Neural progenitor cell (in vitro differentiated cells): ENCODE measurements at regions not wholly inside any gene's neighbourhood (a gene's known extent, or its start where the extent isn't known, plus 50 kb on each side); places are given as distances from the start of the nearest gene placed in this dataset.

Experiments used
- DNase-seq: peaks from one replicate; pipeline ENCODE4 v3.0.0-alpha.2; 2016; ENCODE audit warnings: low spot score
- H2AFZ ChIP-seq: fragments of 200-600 bp; sonication (generic); replicated peaks from 2 replicates; pipeline ENCODE4 v1.6.1; 2016; ENCODE audit warnings: antibody characterized with exemption
- H3F3A ChIP-seq: fragments of 200-600 bp; sonication (generic); 2 replicates; pipeline ENCODE4 v1.6.1; 2016; ENCODE audit warnings: antibody characterized with exemption, low read depth
- H3K27ac ChIP-seq: fragments of 200-600 bp; sonication (generic); 2 replicates; pipeline ENCODE4 v1.5.1; 2016; ENCODE audit warnings: mild to moderate bottlenecking
- H3K27me3 ChIP-seq: fragments of 200-600 bp; sonication (generic); 2 replicates; pipeline ENCODE4 v1.6.1; 2016; ENCODE audit warnings: mild to moderate bottlenecking, moderate library complexity
- H3K36me3 ChIP-seq: fragments of 200-600 bp; sonication (generic); 2 replicates; pipeline ENCODE4 v1.5.1; 2016
- H3K4me1 ChIP-seq: fragments of 200-600 bp; sonication (generic); 2 replicates; pipeline ENCODE4 v1.6.1; 2016; ENCODE audit warnings: mixed run types
- H3K4me2 ChIP-seq: fragments of 200-600 bp; sonication (generic); 2 replicates; pipeline ENCODE4 v1.6.1; 2016
- H3K4me3 ChIP-seq: fragments of 200-600 bp; sonication (generic); 2 replicates; pipeline ENCODE4 v1.5.1; 2016
- H3K79me2 ChIP-seq: fragments of 200-600 bp; sonication (generic); 2 replicates; pipeline ENCODE4 v1.6.1; 2016; ENCODE audit warnings: low read depth
- H3K9ac ChIP-seq: fragments of 200-600 bp; sonication (generic); 2 replicates; pipeline ENCODE4 v1.6.1; 2016
- H3K9me3 ChIP-seq: fragments of 200-600 bp; sonication (generic); 2 replicates; pipeline ENCODE4 v1.5.1; 2016; ENCODE audit warnings: low read depth
- H4K20me1 ChIP-seq: fragments of 200-600 bp; sonication (generic); 2 replicates; pipeline ENCODE4 v1.6.1; 2016; ENCODE audit warnings: low read depth
- H3K27ac Mint-ChIP-seq: 3 replicates; pipeline ENCODE4 v1.8.0; 2021; ENCODE audit warnings: mixed read lengths
- H3K27me3 Mint-ChIP-seq: 2 replicates; pipeline ENCODE4 v1.8.0; 2022; ENCODE audit warnings: low read depth, mild to moderate bottlenecking, inconsistent platforms, moderate library complexity, mixed read lengths; ENCODE audit not compliant: insufficient read depth
- H3K36me3 Mint-ChIP-seq: 3 replicates; pipeline ENCODE4 v1.8.0; 2021; ENCODE audit warnings: mixed read lengths
- H3K4me1 Mint-ChIP-seq: 3 replicates; pipeline ENCODE4 v1.8.0; 2021; ENCODE audit warnings: mixed read lengths
- H3K4me3 Mint-ChIP-seq: 3 replicates; pipeline ENCODE4 v1.8.0; 2021; ENCODE audit warnings: mild to moderate bottlenecking, moderate library complexity, mixed read lengths
- H3K9me3 Mint-ChIP-seq: 3 replicates; pipeline ENCODE4 v1.8.0; 2020; ENCODE audit warnings: mixed read lengths
- CTCF ChIP-seq: fragments of 200-600 bp; sonication (generic); IDR thresholded peaks from 2 replicates; pipeline ENCODE4 v1.5.1; 2017; ENCODE audit warnings: antibody characterized with exemption, mild to moderate bottlenecking
- EZH2 ChIP-seq: fragments of 200-600 bp; sonication (generic); IDR thresholded peaks from 2 replicates; pipeline ENCODE4 v1.6.1; 2017; ENCODE audit warnings: antibody characterized with exemption, mild to moderate bottlenecking, moderate library complexity
- EZH2phosphoT487 ChIP-seq: fragments of 200-600 bp; sonication (generic); IDR thresholded peaks from 2 replicates; pipeline ENCODE4 v1.6.1; 2017; ENCODE audit warnings: antibody characterized with exemption

- no peak for DNase-seq
- Histone ChIP-seq H3F3A (no peaks in the 10 kb centered on the region), H3K9me3 (no peaks in the 10 kb centered on the region), H3K9ac (no peak overlapping the region), H3K79me2 (no peaks in the 10 kb centered on the region), H3K4me2 (no peak overlapping the region), H3K4me3 (no peak overlapping the region), H4K20me1 (no peaks in the 10 kb centered on the region), H3K36me3 (no peaks in the 10 kb centered on the region), H2AFZ (no peak overlapping the region), H3K4me1 (no peaks in the 10 kb centered on the region), H3K27me3 (no peaks in the 10 kb centered on the region), H3K27ac (no peak overlapping the region)
- H3K27ac Mint-ChIP-seq, result no peak overlapping the region
- peaks cover 4% of the 10 kb centered on the region for H3K27me3 Mint-ChIP-seq
- H3K36me3 Mint-ChIP-seq, result peaks cover 2% of the 10 kb centered on the region
- no peak overlapping the region for H3K4me3 Mint-ChIP-seq
- no peaks in the 10 kb centered on the region for H3K4me1 Mint-ChIP-seq
- peaks cover 12% of the 10 kb centered on the region for H3K9me3 Mint-ChIP-seq
- TF ChIP-seq EZH2phosphoT487 (no peak), CTCF (no peak), EZH2 (no peak)
Observed at GRCh38 chr6:85037221-85037620, 272.8 kb upstream of the TBX18 start.

GRCh38 chr6:85035766-85036165 is 271.4 kb upstream of the TBX18 start:
- Mint-ChIP-seq H3K4me3 (no peak overlapping the region), H3K27me3 (peaks cover 4% of the 10 kb centered on the region), H3K27ac (no peak overlapping the region), H3K9me3 (peaks cover 12% of the 10 kb centered on the region), H3K36me3 (peaks cover 2% of the 10 kb centered on the region), H3K4me1 (no peaks in the 10 kb centered on the region)
- no peak for DNase-seq
- H3K4me1 ChIP-seq, result no peaks in the 10 kb centered on the region
- H3K27ac ChIP-seq, result no peak overlapping the region
- TF ChIP-seq EZH2phosphoT487 (no peak), EZH2 (no peak), CTCF (no peak)
- no peaks in the 10 kb centered on the region for H3K36me3 ChIP-seq
- no peak overlapping the region for H3K4me2 ChIP-seq
- no peak overlapping the region for H2AFZ ChIP-seq
- no peak overlapping the region for H3K4me3 ChIP-seq
- no peaks in the 10 kb centered on the region for H3K9me3 ChIP-seq
- no peaks in the 10 kb centered on the region for H3F3A ChIP-seq
- no peaks in the 10 kb centered on the region for H3K79me2 ChIP-seq
- no peaks in the 10 kb centered on the region for H4K20me1 ChIP-seq
- no peaks in the 10 kb centered on the region for H3K27me3 ChIP-seq
- no peak overlapping the region for H3K9ac ChIP-seq

- no peak overlapping the region for H3K27ac ChIP-seq
- TF ChIP-seq EZH2phosphoT487 (no peak), EZH2 (no peak), CTCF (no peak)
Observed at GRCh38 chr6:85033547-85033946, 269.1 kb upstream of the TBX18 start.

GRCh38 chr6:85026021-85026420 is 261.6 kb upstream of the TBX18 start:
- H3K79me2 ChIP-seq, result no peaks in the 10 kb centered on the region
- Mint-ChIP-seq H3K9me3 (no peaks in the 10 kb centered on the region), H3K36me3 (no peaks in the 10 kb centered on the region), H3K27me3 (peaks cover 2% of the 10 kb centered on the region), H3K4me3 (no peak overlapping the region), H3K4me1 (peaks cover 3% of the 10 kb centered on the region), H3K27ac (no peak overlapping the region)
- TF ChIP-seq CTCF (no peak), EZH2phosphoT487 (no peak), EZH2 (no peak)
- no peaks in the 10 kb centered on the region for H3K9me3 ChIP-seq
- H3K27me3 ChIP-seq, result no peaks in the 10 kb centered on the region
- DNase-seq, result no peak
- no peak overlapping the region for H3K27ac ChIP-seq
- H3K9ac ChIP-seq, result no peak overlapping the region
- H3K4me2 ChIP-seq, result no peak overlapping the region
- H3F3A ChIP-seq, result no peaks in the 10 kb centered on the region
- no peak overlapping the region for H2AFZ ChIP-seq
- no peak overlapping the region for H3K4me3 ChIP-seq
- no peaks in the 10 kb centered on the region for H3K4me1 ChIP-seq
- H4K20me1 ChIP-seq, result no peaks in the 10 kb centered on the region
- no peaks in the 10 kb centered on the region for H3K36me3 ChIP-seq

More at GRCh38 chr6:85033547-85033946, 269.1 kb upstream of the TBX18 start:
- Histone ChIP-seq H3K4me2 (no peak overlapping the region), H3K9ac (no peak overlapping the region), H3K36me3 (no peaks in the 10 kb centered on the region), H3K9me3 (no peaks in the 10 kb centered on the region), H3K27me3 (no peaks in the 10 kb centered on the region), H3F3A (no peaks in the 10 kb centered on the region), H3K79me2 (no peaks in the 10 kb centered on the region), H3K4me1 (no peaks in the 10 kb centered on the region), H3K4me3 (no peak overlapping the region), H4K20me1 (no peaks in the 10 kb centered on the region), H2AFZ (no peak overlapping the region)
- Mint-ChIP-seq H3K27me3 (peaks cover 4% of the 10 kb centered on the region), H3K9me3 (peaks cover 12% of the 10 kb centered on the region), H3K4me3 (no peak overlapping the region), H3K36me3 (peaks cover 2% of the 10 kb centered on the region), H3K27ac (no peak overlapping the region), H3K4me1 (no peaks in the 10 kb centered on the region)
- no peak for DNase-seq
